ENCODE measurements at regions not wholly inside any gene's neighbourhood (a gene's known extent, or its start where the extent isn't known, plus 50 kb on each side); places are given as distances from the start of the nearest gene placed in this dataset.

GRCh38 chr6:74567281-74567922, 638.5 kb downstream of the COL12A1 start:
- Histone ChIP-seq H3K9me1 (ENCODE audit: control insufficient read depth, insufficient read depth, low read length) (no peaks in the 10 kb centered on the region), H3K79me2 (ENCODE audit: control insufficient read depth, insufficient read depth, low read length) (no peaks in the 10 kb centered on the region), H3K4me1 (replicated peaks in 1 of 2; ENCODE audit: control insufficient read depth in 2 of 2, insufficient read depth in 2 of 2, low read length in 2 of 2) (no peaks in the 10 kb centered on the region), H3K27ac (ENCODE audit: extremely low read depth, low read depth, low read length) (no peak overlapping the region), H3K4me2 (ENCODE audit: insufficient read depth, low read length) (no peak overlapping the region), H3K27me3 (ENCODE audit: control insufficient read depth in 2 of 2, insufficient read depth in 2 of 2, low read length in 2 of 2) (no peaks in the 10 kb centered on the region), H3K9me3 (replicated peaks; ENCODE audit: control insufficient read depth, insufficient read depth, low read depth, low read length) (no peaks in the 10 kb centered on the region; the same call in 1 of the 2 replicates), H2AFZ (ENCODE audit: low read depth, low read length) (no peak overlapping the region), H3K36me3 (ENCODE audit: control insufficient read depth, insufficient read depth, low read length) (no peaks in the 10 kb centered on the region), H4K20me1 (replicated peaks; ENCODE audit: control insufficient read depth, insufficient read depth, low read length) (no peaks in the 10 kb centered on the region), H3K9ac (ENCODE audit: insufficient read depth in 1 of 2, low read depth in 2 of 2, low read length in 2 of 2) (no peak overlapping the region), H3K4me3 (no peak overlapping the region)
- no peak for FAIRE-seq
- TF ChIP-seq ZFP91 (CRISPR knock-in tag; IDR thresholded peaks at IDR 0.05): no peak
- no peak for TF ChIP-seq KLF10 (CRISPR knock-in tag; IDR thresholded peaks at IDR 0.05)
- no peak for TF ChIP-seq RAD51 (IDR thresholded peaks at IDR 0.05; ENCODE audit: borderline replicate concordance, low read depth)
- TF ChIP-seq ZNF699 (CRISPR knock-in tag; IDR thresholded peaks at IDR 0.05; ENCODE audit: insufficient replicate concordance): no peak
- TF ChIP-seq SREBF1 (IDR thresholded peaks at IDR 0.05; ENCODE audit: borderline replicate concordance, low read depth, low read length): no peak
- TF ChIP-seq POLR3A (IDR thresholded peaks at IDR 0.05; ENCODE audit: borderline replicate concordance, extremely low read depth, insufficient read depth, insufficient read length): no peak
- no peak for TF ChIP-seq MEIS2 (IDR thresholded peaks at IDR 0.05; ENCODE audit: partially characterized antibody)
- TF ChIP-seq XRCC3 (IDR thresholded peaks at IDR 0.05): no peak
- TF ChIP-seq DEAF1 (CRISPR knock-in tag; IDR thresholded peaks at IDR 0.05): no peak
- TF ChIP-seq LARP7 (IDR thresholded peaks at IDR 0.05): no peak
- no peak for TF ChIP-seq ATF1 (CRISPR knock-in tag; IDR thresholded peaks at IDR 0.05)
- TF ChIP-seq ATF1 (tag; IDR thresholded peaks at IDR 0.05): no peak
- in situ Hi-C loops (cut with MboI): no loop called here
- ChIA-PET POLR2A (no interaction called here), CTCF (ENCODE audit: low intra/inter-chr PET ratio) (no interaction called here)
- BruUV-seq (replicated peaks): no TSS peak
- intact Hi-C loops (cut with micrococcal nuclease): no loop called here
- 0% methylated on average over 7 of the region's 7 CpGs for WGBS (ENCODE audit: insufficient coverage, low coverage, missing lambda C conversion rate)
- ATAC-seq: no peak
- no peak for DNase-seq (ENCODE audit: extremely low read depth in 1 of 4, low spot score in 3 of 4)

Data from K562 (cell line).